HCT116 (cell line): ENCODE measurements at regions not wholly inside any gene's neighbourhood (a gene's known extent, or its start where the extent isn't known, plus 50 kb on each side); places are given as distances from the start of the nearest gene placed in this dataset.

Source experiments
- CTCF ChIP-seq, 3 experiments: fragments of 200-600 bp in 1 of 3; sonication (generic) in 1 of 3; IDR thresholded peaks in 2 of 3; conservative IDR thresholded peaks in 1 of 3; 2 replicates each; pipeline ENCODE4 v1.5.1; 2012 to 2017; ENCODE audit warnings: low read depth in 2 of 3, low read length in 2 of 3, antibody characterized with exemption in 1 of 3, borderline replicate concordance in 1 of 3, control low read depth in 1 of 3, mild to moderate bottlenecking in 1 of 3, mixed read lengths in 1 of 3, mixed run types in 1 of 3, moderate library complexity in 1 of 3; ENCODE audit not compliant: insufficient read depth in 1 of 3
- EZH2phosphoT487 ChIP-seq: fragments of 200-600 bp; IDR thresholded peaks from 2 replicates; pipeline ENCODE4 v1.6.1; 2018; ENCODE audit warnings: antibody characterized with exemption, borderline replicate concordance
- FOSL1 ChIP-seq: IDR thresholded peaks from 2 replicates; pipeline ENCODE4 v1.6.1; 2012; ENCODE audit warnings: low read depth
- POLR2AphosphoS5 ChIP-seq: IDR thresholded peaks from 2 replicates; pipeline ENCODE4 v1.6.1; 2011; ENCODE audit warnings: mild to moderate bottlenecking, low read depth, low read length, moderate library complexity
- RAD21 ChIP-seq: IDR thresholded peaks from 2 replicates; pipeline ENCODE4 v1.6.1; 2012; ENCODE audit warnings: low read depth, mild to moderate bottlenecking
- ZBTB33 ChIP-seq: IDR thresholded peaks from 2 replicates; pipeline ENCODE4 v1.6.1; 2011; ENCODE audit warnings: mild to moderate bottlenecking, low read length, moderate library complexity; ENCODE audit not compliant: insufficient replicate concordance; ENCODE audit errors: extremely low read depth

- no peak for TF ChIP-seq FOSL1
- no peak for TF ChIP-seq POLR2AphosphoS5
- no peak for TF ChIP-seq ZBTB33
- TF ChIP-seq RAD21 = no peak
- no peak for TF ChIP-seq CTCF (IDR thresholded peaks at IDR 0.05 in 2 of 3, conservative IDR thresholded peaks at IDR 0.05 in 1 of 3; ENCODE audit: borderline replicate concordance in 1 of 3, insufficient read depth in 1 of 3, low read depth in 2 of 3, low read length in 2 of 3)
- no peak for TF ChIP-seq EZH2phosphoT487
Measured at GRCh38 chrX:122184791-122185190, 999.3 kb upstream of the GRIA3 start.
